ENCODE measurements at regions not wholly inside any gene's neighbourhood (a gene's known extent, or its start where the extent isn't known, plus 50 kb on each side); places are given as distances from the start of the nearest gene placed in this dataset.

GRCh38 chr7:129366-130221, 62.8 kb upstream of the FAM20C start:
- Histone ChIP-seq H3K4me3 (no peak overlapping the region), H2AFZ (no peak overlapping the region), H3K36me3 (replicated peaks; ENCODE audit: insufficient read depth, low read depth) (no peaks in the 10 kb centered on the region), H3K9me2 (replicated peaks; ENCODE audit: insufficient read depth) (no peaks in the 10 kb centered on the region), H3K79me2 (no peaks in the 10 kb centered on the region), H3K9me3 (ENCODE audit: low read depth) (no peaks in the 10 kb centered on the region), H3K27me3 (no peaks in the 10 kb centered on the region), H4K20me1 (ENCODE audit: insufficient read depth, poor library complexity, severe bottlenecking) (no peaks in the 10 kb centered on the region), H3K4me2 (no peak overlapping the region), H3K27ac (no peak overlapping the region), H3K4me1 (ENCODE audit: insufficient read depth) (no peaks in the 10 kb centered on the region)
- WGBS (ENCODE audit: low lambda C conversion rate, missing lambda C conversion rate), result 90% methylated on average over 22 of the region's 22 CpGs
- TF ChIP-seq EZH2phosphoT487 (IDR thresholded peaks at IDR 0.05; ENCODE audit: low read depth, severe bottlenecking, unreplicated experiment) (no peak), EZH2 (IDR thresholded peaks at IDR 0.05; ENCODE audit: borderline replicate concordance) (no peak)
- TF ChIP-seq, protein P1, sequence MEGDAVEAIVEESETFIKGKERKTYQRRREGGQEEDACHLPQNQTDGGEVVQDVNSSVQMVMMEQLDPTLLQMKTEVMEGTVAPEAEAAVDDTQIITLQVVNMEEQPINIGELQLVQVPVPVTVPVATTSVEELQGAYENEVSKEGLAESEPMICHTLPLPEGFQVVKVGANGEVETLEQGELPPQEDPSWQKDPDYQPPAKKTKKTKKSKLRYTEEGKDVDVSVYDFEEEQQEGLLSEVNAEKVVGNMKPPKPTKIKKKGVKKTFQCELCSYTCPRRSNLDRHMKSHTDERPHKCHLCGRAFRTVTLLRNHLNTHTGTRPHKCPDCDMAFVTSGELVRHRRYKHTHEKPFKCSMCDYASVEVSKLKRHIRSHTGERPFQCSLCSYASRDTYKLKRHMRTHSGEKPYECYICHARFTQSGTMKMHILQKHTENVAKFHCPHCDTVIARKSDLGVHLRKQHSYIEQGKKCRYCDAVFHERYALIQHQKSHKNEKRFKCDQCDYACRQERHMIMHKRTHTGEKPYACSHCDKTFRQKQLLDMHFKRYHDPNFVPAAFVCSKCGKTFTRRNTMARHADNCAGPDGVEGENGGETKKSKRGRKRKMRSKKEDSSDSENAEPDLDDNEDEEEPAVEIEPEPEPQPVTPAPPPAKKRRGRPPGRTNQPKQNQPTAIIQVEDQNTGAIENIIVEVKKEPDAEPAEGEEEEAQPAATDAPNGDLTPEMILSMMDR (IDR thresholded peaks at IDR 0.05; ENCODE audit: poor library complexity), result no peak
- DNase-seq (ENCODE audit: low spot score), result peak; percentile 3

DNA sequence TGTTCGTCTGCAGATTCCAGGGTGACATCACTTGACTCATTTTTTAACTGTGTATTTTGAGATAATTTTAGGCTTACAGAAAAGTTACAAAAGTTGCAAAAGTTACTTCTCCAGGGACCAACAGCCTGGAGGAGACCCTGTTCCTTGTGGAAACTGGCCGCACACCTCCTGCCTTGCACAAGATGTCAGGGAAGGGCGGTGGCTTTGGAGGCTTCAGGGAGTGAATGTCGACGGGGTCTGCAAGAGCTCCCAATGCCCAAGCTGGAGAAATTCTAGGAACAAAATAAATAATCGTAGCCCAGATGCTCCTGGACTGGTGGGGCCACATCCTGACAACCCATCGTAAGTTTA, 62.2 kb upstream of the FAM20C start:
- 83% methylated on average over 7 of the region's 7 CpGs for WGBS (ENCODE audit: low lambda C conversion rate, missing lambda C conversion rate)
- no peak for DNase-seq (ENCODE audit: low spot score)
- no peaks in the 10 kb centered on the region for H3K79me2 ChIP-seq
- TF ChIP-seq EZH2 (IDR thresholded peaks at IDR 0.05; ENCODE audit: borderline replicate concordance), result no peak
- TF ChIP-seq, protein P1 (IDR thresholded peaks at IDR 0.05; ENCODE audit: poor library complexity), result no peak
- TF ChIP-seq EZH2phosphoT487 (IDR thresholded peaks at IDR 0.05; ENCODE audit: low read depth, severe bottlenecking, unreplicated experiment), result no peak
- no peak overlapping the region for H3K4me3 ChIP-seq
- no peaks in the 10 kb centered on the region for H3K36me3 ChIP-seq (replicated peaks; ENCODE audit: insufficient read depth, low read depth)
- no peak overlapping the region for H3K27ac ChIP-seq
- H3K4me1 ChIP-seq (ENCODE audit: insufficient read depth), result no peaks in the 10 kb centered on the region
- no peaks in the 10 kb centered on the region for H4K20me1 ChIP-seq (ENCODE audit: insufficient read depth, poor library complexity, severe bottlenecking)
- H3K27me3 ChIP-seq, result no peaks in the 10 kb centered on the region
- H3K4me2 ChIP-seq, result no peak overlapping the region
- H3K9me3 ChIP-seq (ENCODE audit: low read depth), result no peaks in the 10 kb centered on the region
- H3K9me2 ChIP-seq (replicated peaks; ENCODE audit: insufficient read depth), result no peaks in the 10 kb centered on the region
- no peak overlapping the region for H2AFZ ChIP-seq

DNA sequence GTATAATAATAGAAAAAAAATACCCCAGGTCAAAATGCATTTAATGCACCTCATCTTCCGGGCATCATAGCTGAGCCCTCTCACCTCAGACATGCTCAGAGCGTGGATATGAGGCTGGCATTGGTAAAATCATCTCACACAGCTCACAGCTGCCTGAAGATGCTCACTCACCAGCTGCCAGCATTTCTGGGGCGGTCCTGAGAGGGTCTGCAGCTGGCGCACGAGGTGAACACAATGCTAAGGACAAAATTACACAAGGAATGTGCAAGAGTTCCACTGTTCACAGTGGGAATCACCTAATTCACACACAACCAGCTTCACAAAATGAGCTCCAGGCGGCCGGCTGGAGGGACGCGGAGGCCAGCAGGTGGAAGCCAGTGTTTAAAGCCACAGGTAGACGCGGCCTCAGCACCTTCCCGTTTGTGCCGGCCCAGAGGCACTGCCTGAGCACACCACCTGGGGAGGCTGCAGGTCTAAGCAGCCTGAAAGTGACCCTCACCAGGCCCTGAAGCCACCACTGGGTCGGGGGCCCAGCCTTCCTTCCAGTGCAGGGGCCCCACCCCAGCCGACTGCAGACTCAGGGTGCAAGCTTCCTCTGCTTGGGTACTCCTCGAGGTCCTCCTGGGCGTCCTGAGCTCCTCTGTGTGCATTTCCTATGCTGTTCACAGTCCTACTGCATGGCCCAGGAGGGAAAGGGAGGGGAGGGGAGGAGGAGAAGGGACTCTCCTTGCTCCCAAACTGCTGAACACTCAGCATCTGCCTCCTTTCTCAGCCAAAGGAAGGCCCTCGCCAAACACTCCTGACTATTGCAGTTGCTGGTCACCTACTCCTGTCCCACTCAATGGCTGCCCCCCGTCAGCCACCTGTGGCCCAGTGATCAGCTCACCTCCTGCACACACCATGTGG, 61.2 kb upstream of the FAM20C start:
- Histone ChIP-seq H4K20me1 (ENCODE audit: insufficient read depth, poor library complexity, severe bottlenecking) (no peaks in the 10 kb centered on the region), H3K9me3 (ENCODE audit: low read depth) (no peaks in the 10 kb centered on the region), H3K4me1 (ENCODE audit: insufficient read depth) (no peaks in the 10 kb centered on the region), H3K27me3 (no peaks in the 10 kb centered on the region), H3K27ac (no peak overlapping the region), H3K36me3 (replicated peaks; ENCODE audit: insufficient read depth, low read depth) (no peaks in the 10 kb centered on the region), H3K9me2 (replicated peaks; ENCODE audit: insufficient read depth) (no peaks in the 10 kb centered on the region), H3K79me2 (no peaks in the 10 kb centered on the region), H3K4me2 (no peak overlapping the region), H3K4me3 (no peak overlapping the region), H2AFZ (no peak overlapping the region)
- DNase-seq (ENCODE audit: low spot score), result peak; percentile 4
- TF ChIP-seq, protein P1 (IDR thresholded peaks at IDR 0.05; ENCODE audit: poor library complexity), result no peak
- TF ChIP-seq EZH2 (IDR thresholded peaks at IDR 0.05; ENCODE audit: borderline replicate concordance) (no peak), EZH2phosphoT487 (IDR thresholded peaks at IDR 0.05; ENCODE audit: low read depth, severe bottlenecking, unreplicated experiment) (no peak)
- 85% methylated on average over 19 of the region's 19 CpGs for WGBS (ENCODE audit: low lambda C conversion rate, missing lambda C conversion rate)

All from hepatocyte (in vitro differentiated cells).